HG03342 (cell line): ENCODE measurements at regions not wholly inside any gene's neighbourhood (a gene's known extent, or its start where the extent isn't known, plus 50 kb on each side); places are given as distances from the start of the nearest gene placed in this dataset.
A peak's percentile ranks its signal among the peaks of the same experiment; 100 is the strongest.

Source experiments
- ATAC-seq: cut with Tn5 transposase; IDR thresholded peaks from one replicate; pipeline ENCODE4 v1.9.1; 2021; ENCODE audit warnings: mild to moderate bottlenecking, moderate library complexity; ENCODE audit not compliant: unreplicated experiment

- no peak for ATAC-seq
Observed at GRCh38 chr10:10351451-10351850, 666.2 kb upstream of the CELF2 start.

GRCh38 chr10:10353326-10353868 is 664.3 kb upstream of the CELF2 start:
- ATAC-seq = no peak

GRCh38 chr10:10359263-10359662 is 658.4 kb upstream of the CELF2 start:
- no peak for ATAC-seq

GRCh38 chr10:10361301-10361885 is 656.3 kb upstream of the CELF2 start:
- ATAC-seq = no peak

- ATAC-seq = no peak
Observed at GRCh38 chr10:10362800-10363199, 654.9 kb upstream of the CELF2 start.

- no peak for ATAC-seq
Observed at GRCh38 chr10:10363217-10363616, 654.5 kb upstream of the CELF2 start.

- no peak for ATAC-seq
Observed at GRCh38 chr10:10364902-10365301, 652.8 kb upstream of the CELF2 start.

- no peak for ATAC-seq
Observed at GRCh38 chr10:10365676-10366075, 652.0 kb upstream of the CELF2 start.

GRCh38 chr10:10366836-10367235 is 650.8 kb upstream of the CELF2 start:
- ATAC-seq = no peak

- ATAC-seq = no peak
Observed at GRCh38 chr10:10367264-10367663, 650.4 kb upstream of the CELF2 start.

- no peak for ATAC-seq
Observed at GRCh38 chr10:10368951-10369576, 648.6 kb upstream of the CELF2 start.

GRCh38 chr10:10385831-10386230 is 631.8 kb upstream of the CELF2 start:
- ATAC-seq = no peak

- ATAC-seq = no peak
Observed at GRCh38 chr10:10389182-10389581, 628.5 kb upstream of the CELF2 start.

- no peak for ATAC-seq
Observed at GRCh38 chr10:10392511-10392910, 625.2 kb upstream of the CELF2 start.

GRCh38 chr10:10394933-10395658 is 622.6 kb upstream of the CELF2 start:
- ATAC-seq = no peak

GRCh38 chr10:10396601-10397000 is 621.1 kb upstream of the CELF2 start:
- no peak for ATAC-seq

GRCh38 chr10:10397906-10398305 is 619.8 kb upstream of the CELF2 start:
- ATAC-seq = no peak

- ATAC-seq = no peak
Observed at GRCh38 chr10:10403762-10404161, 613.9 kb upstream of the CELF2 start.

GRCh38 chr10:10417671-10418070 is 600.0 kb upstream of the CELF2 start:
- no peak for ATAC-seq

- ATAC-seq = peak; percentile 98
Observed at GRCh38 chr10:10418387-10418786, 599.3 kb upstream of the CELF2 start.

- ATAC-seq = no peak
Observed at GRCh38 chr10:10421071-10421470, 596.6 kb upstream of the CELF2 start.
